CD4-positive, alpha-beta T cell treated with Interleukin-12 subunit alpha and Interleukin-12 subunit beta, for 1 hour (primary cell): ENCODE measurements at regions not wholly inside any gene's neighbourhood (a gene's known extent, or its start where the extent isn't known, plus 50 kb on each side); places are given as distances from the start of the nearest gene placed in this dataset.

Experiments
- DNase-seq: peaks from one replicate; pipeline ENCODE4 v3.0.0-alpha.2; 2020

DNA sequence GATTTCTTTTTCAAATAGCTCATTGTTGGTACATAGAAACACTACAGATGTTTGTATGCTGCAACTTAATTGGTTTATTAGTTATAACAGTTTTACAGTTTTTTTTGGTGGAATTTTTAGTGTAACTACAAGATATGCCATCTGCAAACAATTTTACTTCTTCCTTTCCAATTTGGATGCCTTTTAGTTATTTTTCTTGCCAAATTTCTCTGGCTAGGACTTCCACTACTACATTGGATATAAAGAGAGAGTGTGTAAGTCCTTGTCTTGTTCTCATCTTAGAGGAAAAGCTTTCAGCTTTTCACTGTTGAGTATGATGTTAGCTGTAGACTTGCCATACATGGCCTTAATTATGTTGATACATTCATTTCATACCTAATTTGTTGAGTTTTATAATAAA lies 143.6 kb upstream of the EOMES start:
- no peak for DNase-seq

DNA sequence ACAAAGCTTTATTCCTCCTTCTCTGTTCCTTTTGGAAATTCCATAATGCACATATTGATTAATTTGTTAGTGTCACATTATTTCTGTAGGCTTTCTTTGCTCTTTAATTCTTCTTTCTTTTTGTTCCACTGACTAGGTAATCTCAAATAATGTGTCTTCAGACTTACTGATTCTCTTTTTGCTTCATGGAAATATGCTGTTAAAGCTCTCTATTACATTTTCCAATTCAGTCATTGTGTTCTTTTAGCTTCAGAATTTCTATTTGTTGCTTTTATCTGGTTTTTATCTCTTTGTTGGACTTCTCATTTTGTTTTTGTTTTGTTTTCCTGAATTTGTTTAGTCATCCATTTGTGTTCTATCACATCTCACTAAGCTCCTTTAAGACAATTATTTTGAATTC lies 147.0 kb upstream of the EOMES start:
- DNase-seq: no peak

DNA sequence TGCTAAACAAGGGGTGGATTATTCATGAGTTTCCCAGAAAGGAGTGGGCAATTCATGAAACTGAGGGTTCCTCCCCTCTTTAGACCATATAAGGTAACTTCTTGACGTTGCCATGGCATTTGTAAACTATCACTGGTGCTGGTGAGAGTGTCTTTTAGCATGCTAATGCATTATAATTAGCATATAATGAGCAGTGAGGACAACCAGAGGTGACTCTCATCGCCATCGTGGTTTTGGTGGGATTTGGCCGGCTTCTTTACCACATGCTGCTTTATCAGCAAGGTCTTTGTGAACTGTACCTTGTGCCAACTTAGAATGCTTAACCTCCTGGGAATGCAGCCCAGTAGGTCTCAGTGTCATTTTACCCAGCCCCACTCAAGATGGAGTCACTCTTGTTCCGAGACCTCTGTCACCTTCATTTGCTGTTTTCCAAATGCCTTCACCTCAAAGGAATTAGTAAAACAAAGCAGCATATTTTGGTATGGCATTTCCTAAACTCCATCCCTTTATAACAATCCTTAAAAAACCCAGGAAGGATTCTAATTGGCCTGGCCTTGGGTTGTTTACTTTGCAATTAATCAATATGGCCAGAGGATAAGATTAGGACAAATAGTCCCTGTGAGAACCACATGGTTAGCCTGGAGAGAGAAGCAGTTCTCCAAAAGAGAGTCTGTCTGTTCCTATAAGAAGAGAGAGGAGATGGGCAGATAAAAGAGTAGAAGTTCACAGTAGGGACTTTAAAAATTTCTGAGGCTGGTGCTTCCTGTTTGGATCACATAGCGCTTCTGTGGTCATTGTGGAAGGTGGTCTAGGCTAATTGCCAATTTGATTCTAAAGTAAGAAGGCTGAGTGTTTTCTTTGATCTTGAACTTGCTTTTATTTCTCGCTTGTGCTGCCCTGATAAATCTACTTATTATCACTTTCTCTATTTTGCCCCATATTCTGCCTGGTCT lies 155.2 kb upstream of the EOMES start:
- DNase-seq: peak; percentile 15

DNA sequence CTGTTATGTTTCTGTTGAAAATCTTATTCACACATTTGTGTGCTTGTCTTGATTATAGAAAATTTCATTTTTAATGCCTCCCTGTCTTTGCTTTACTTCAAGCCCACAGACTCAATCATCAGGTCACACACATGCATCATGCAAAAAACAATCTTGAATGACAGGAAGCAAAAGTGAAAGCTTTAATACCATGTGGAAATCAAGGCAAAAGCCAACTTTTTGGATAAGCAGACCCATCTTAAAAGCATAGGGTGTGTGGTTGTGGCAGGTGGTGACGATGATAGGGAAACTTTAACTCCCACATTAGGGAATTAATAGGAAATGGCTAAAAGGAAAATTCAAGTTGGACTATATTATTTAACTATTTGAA lies 155.9 kb upstream of the EOMES start:
- no peak for DNase-seq

DNA sequence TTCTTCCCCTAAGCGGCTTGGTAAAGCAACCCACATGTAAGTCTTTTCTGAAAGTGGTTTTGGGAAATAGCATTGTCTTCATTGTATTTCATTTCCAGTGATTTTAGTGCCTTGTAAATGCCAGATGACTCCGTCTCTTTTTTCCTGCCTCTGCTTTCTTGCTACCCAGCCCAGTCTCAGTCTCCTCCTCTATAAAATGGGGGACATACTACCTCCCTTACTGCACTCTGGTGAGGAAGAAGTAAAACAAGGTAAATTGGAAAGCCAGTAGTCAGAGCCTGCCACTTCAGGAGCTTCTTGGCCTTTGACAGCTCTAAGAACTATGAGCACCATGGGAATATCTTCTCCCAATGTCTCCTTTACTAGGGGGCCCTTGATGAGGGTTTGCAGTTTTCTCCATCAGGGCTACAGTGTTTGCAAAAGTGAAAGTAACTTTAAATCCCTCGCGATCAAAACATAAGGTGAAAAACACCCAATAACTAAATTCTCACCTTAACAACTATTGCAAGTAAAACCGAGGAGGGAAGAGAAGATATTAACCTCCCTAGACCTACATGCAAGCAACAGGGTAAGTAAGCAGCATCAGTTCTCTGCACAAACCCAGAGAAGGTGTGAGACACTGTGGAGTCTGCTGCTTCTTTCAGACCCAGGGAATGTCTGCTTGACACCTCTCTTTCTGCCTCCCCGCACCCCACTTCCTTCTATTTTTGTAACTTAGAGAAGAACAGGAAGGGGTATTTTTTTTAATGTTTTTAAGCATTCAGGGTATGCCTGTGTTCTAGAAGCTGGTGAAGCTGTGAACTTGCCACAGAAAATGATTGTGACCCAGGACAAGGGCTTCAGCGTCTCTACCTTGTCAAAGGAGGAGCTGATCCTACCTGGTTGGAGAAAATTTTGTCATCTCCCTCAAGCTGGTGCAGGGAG lies 159.1 kb upstream of the EOMES start:
- peak; percentile 63 for DNase-seq

DNA sequence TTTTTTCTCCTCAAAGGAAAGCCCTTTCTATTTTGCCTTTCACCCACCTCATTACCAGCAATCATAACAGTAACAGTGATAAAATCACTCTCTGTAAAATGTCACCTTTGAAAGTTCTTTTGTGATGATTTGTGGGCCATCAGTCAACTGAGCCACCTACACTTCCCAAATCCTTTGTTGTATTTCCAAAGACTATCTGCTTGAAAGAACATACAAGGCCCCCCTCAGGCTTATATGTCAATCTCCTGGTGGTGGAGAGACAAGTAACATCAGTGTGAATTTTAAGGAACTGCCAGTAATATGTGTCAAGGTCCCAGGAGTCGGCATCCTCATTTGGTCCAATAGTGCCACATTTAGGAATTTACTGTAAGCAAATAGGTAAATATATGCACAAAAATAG lies 161.1 kb upstream of the EOMES start:
- DNase-seq: no peak

DNA sequence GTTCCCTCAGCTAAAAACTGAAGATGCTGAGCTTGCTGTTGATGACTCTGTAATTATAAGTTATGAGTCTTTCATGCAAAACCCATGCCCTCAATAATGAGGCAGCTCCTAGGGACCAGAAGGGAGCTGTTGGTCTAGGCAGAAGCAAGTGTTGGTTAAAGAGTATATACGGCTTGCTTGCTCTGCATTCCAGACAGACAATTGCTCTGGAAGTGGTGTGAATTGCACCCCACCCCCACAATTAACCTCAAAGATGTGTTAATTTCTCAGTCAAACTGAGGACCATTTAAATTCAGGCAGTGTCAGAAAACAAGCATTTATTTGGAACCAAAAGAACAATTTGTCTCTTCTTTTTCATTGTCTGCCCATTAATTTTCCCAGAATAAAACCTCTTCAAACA lies 163.5 kb upstream of the EOMES start:
- no peak for DNase-seq

DNA sequence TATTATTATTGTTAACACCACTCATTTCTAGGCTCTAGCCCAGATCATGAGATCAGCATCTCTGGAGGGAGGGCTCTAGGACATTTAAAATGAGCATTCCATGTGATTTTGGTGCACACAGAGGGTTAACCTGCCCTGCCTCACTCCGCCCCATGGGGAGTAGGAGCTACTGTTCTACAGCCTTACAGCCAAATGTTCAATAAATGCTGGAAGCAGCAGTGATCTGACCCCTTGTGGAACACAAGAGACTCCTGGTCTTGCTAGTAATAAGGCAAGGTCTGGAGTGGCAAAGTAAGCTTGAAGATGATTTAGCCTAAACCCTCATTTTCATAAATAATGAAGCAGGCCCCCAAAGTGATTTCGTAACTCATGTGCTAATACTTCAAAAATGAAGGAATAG lies 166.4 kb upstream of the EOMES start:
- peak; percentile 5 for DNase-seq

DNA sequence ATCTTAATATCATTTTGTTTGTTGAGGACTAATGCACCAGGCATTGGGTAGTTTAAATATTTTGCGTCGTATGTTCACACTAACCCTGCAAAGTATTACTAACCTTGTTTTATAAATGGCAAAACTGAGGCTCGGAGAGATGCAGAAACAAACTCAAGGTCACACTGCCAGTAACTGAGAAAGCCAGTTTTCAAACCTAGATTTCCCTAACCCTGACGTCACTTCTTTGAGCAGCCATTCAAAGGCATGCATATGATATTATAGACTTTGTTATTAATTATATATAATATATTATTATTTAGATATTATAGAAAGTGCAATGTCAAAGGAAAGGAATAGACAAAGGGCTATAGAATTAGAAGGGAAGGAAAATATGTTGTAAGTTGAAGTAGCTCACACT lies 167.6 kb upstream of the EOMES start:
- no peak for DNase-seq

DNA sequence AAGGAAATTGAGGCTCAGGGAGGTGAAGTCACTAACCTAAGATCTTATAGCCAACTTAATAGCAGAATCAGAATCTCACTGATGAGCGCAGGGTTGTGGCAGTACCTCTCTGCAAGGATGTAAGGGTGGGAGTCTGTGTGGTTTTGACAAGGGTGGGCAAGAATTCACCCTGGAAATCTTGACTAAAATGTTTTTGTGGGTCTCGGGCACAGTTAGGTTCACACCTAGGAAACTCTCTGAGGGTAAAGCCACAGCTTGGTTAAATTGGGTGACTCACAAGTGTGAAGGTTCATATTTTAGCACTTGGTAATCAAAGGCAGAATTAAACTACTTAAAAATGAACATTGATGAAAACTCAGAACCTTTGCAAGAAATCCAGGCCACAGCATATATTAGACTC lies 178.2 kb upstream of the EOMES start:
- DNase-seq: peak; percentile 48

DNA sequence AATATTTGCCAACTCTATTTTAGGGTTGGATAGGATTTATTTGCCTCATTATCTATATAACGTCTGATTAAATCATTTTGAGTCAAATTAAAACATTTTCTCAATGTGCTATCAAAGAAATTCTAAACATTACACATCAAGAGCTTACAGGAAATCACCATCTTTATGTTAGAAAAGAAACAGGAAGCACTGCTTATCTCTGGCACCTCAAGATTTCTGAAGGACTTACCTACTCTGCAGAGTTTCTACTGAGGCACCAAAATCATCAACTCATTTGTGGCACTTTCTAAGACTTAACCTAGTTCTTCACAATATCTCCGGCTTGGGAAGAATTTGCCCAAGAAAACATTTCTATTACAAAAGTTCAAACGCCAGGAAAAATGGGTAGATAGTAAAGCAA lies 181.3 kb upstream of the EOMES start:
- peak; percentile 18 for DNase-seq

DNA sequence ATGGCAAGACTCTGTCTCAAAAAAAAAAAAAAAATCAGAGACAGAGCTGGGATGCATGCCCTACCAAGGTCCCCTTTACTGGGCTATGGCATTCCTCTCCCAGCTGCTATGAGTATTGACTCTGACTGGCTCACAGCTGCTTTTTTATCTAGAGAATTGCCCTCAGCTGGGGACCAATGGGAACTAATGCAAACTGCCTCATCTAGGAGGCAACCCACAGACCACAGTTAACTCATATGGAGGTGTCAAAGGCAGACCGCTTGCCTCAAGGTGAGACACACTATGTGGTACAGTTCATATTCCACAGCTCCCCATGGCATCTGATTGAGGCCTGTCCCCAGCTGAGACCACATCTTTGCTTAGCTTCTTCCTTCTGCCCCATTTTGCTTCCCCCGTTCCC lies 183.5 kb upstream of the EOMES start:
- DNase-seq: peak; percentile 41

DNA sequence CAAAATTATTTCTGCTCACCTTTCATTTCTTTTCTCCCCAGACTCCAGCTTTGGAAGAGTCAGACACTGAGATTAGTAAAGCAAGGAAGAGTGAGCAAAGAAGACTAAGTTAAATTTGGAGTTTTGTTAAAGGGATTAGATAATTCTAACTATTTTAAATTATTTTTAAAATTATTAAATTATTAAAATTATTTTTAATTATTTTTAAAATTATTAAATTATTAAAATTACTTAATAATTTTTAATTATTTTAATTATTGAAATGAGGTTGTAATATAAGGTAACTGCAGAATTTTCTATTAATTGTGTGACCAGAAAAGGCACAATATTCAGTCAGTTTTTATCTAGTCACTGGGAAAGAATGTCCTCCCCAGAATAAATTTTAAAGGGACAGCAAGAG lies 185.0 kb upstream of the EOMES start:
- DNase-seq: no peak

DNA sequence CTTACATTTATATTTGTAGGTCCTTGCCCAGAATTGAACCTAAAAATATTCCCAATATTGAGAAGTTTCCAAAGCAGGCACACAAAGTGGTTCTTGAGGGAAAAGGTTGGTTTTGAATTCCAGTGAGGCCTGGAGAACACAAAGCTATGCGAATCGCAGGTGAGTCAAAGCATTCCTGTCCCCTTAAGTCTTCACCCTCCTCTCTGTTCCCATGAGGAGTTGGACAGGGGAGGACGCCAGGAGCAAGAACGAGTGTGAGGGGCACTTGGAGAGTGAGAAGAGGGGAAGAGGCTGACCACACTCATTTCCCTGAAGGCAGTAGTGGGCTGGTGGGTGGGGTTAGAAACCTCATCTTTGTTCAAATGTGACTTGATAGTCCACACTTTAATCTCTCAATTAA lies 185.8 kb upstream of the EOMES start:
- no peak for DNase-seq

DNA sequence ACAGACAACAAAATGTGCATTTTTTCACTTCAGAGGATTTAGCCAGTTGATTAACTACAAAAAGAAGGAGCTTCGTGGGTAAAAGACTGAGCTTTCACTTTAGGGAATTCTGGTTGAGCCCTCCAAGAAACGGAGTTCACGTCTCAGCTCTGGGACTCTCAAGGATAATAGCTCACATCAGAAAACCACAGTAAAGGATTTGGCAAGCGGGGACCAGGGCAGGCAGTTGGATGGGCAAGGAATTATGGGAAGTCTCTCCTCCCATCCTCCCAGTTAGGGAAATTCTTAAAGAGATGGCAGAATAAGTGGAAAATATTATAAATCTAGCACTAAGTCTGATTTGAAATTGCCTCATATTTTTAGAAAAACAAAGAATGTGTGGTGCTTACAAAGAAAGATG lies 188.3 kb upstream of the EOMES start:
- DNase-seq: no peak

DNA sequence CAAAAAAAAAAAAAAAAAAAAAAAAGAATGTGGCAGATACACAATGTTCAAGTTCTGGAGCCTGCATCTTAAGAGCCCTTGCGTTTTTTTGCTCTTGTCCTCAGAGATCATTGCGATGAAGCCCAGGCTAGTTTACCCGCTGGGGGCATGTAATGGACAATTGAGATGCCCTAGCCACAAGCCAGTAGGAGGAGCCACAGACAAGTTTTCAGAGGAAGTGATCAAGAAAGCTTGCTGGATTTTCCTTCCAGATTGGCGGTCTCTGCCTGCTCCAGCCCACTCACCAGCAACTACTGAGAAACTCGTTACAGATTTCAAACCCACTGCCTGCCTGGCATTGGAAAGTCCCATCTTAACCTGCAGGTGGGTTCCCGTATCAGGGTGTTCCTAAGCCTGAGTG lies 192.1 kb upstream of the EOMES start:
- DNase-seq: no peak

DNA sequence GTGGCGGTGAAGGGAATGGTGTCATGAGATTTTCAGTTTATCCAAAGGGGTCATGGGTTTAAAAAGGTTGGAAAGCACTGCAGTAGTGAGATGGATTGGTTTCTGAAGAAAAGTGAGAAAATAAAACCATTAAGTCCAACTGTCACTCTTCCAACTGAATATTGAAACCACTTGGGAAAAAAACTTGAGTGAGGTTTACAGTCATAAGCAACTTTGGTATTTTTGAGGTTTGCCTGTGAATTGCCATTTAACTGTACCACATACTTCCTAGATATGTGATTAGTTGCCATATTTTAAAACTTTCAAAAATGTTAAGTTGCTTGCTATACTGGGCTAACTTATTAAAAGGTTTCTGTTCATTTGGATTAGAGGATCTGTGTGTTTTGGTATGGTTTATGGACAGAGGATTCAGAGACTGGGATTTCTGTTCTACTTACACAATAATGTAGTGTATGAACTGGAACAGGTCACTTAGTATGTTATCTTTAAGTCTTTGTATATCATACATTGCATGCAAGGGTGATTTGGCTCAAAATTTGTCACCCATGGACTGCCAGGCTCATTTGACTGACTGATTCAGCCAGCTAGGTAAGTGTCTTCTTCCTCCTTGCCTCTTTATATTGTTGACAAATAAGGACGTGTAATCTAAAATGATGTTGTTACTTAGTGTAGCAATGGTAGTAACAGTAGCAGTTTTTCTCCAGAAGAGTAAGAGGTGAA lies 201.4 kb upstream of the EOMES start:
- DNase-seq: no peak

DNA sequence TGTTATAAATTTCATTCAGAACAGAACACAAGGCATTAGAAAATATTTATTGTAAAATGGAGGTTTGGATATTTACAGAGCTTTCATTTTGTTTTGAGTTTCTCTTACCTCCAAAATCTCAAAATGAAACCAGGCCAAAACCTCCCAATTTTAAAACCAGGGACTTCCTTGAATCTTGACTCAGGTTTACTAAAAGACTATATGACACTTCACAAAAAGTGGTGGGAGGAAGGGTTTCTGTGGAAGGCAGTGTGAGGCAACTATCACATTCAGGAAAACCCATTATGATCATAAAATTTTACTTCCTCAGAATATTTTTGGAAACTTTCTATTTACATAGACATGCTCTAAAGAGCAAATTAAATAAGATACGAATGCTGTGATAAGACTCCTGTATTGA lies 205.8 kb upstream of the EOMES start:
- no peak for DNase-seq

DNA sequence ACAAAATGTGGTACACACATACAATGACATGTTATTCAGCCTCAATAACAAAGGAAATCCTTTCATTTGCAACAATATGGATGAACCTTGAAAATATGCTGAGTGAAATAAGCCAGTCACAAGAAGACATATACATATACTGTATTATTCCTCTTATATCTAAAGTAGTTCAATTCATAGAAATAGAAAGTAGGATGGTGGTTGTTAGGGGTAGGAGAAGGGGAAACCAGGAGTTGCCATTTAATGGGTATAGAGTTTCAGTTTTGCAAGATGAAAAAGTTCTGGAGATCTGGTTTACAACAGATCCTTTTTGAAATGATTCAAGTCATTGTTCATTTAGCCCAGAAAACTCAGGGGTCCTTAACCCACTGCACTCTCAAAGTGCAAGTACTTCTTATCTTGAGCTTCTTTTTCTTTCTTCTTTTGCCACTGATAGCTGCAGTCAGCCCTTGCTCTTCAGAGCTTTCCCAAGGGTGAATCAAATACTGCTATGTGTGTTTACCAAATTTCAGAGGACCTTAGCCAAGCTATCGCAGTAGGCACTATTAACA lies 208.0 kb upstream of the EOMES start:
- DNase-seq: no peak

DNA sequence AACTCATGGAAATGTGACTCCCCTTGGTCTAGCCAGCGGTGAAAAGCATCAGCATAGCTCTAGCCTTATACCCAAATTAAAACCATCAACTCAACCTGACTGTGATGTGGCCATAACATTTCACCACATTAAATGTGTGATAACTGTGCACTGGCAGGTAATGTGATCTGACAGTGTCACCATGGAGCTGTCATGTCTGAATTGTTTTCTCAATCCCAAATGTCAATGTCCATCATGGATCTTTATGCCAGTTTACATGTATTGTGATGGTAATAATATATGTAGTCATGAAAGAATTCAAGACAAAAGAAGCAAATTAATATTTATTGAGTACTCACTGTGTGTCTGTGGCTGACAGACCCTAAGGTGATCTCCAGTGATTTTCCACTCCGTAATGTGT lies 213.4 kb upstream of the EOMES start:
- DNase-seq: no peak

DNA sequence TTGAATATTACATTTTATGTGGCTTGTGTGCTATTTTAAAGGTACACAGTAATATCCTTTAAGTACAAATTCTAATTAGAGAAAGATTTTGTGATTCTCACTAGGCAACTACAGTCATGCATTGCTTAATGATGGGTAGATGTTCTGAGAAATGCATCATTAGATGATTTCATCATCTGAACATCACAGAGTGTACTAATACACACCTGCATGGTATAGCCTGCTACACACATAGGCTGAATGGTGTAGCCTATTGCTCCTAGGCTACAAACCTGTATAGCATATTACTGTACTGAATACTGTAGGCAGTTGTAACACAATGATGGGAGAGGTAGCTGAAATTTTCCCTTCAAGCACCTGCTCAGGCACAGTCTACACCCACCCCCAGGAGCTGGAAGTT lies 217.4 kb upstream of the EOMES start:
- DNase-seq: no peak

DNA sequence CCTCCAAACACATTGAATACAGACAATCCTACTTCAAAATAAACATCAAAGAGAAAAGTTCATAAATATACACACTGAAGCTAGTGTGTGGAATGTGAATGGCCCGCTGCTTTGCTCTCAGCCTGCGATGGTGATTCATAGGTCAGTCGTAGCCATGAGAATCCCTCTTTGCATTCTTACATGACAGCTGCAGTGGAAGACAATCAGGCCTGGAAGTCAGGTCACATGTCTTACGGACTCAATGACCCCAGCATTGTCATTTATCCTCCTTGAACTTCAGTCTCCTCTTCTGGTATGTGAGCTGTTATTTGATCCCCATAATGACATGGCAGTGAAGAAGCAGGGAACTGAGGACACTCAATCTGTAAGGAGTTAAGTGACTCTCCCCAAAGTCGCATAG lies 217.8 kb upstream of the EOMES start:
- no peak for DNase-seq

DNA sequence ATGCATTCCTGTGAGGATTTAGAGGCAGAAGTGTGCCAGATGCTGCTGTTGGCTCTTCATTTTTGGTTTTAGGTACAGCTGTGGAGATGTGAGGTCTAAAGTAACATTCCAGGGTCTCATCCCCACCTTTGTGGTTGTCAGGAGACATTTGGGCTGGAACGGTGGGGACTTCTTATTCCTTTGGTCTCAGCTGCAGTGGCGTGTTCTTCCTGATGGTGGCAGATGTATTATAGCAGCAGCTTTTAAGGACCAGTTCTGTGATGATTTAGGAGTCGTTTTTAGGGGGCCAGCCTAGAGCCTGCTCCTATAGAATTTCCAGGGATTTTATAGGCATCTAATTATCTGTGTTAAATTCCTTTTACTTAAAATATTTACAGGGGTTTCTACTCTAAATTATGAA lies 221.0 kb upstream of the EOMES start:
- DNase-seq: peak; percentile 15
